Dermis microvascular lymphatic vessel endothelial cell (primary cell): ENCODE measurements at regions not wholly inside any gene's neighbourhood (a gene's known extent, or its start where the extent isn't known, plus 50 kb on each side); places are given as distances from the start of the nearest gene placed in this dataset.

Experiments used
- DNase-seq, 2 donors: peaks; one replicate each; pipeline versions ENCODE4 v3.0.0 to v3.0.0-alpha.2; 2010; ENCODE audit warnings: low read depth in 2 of 2

DNA sequence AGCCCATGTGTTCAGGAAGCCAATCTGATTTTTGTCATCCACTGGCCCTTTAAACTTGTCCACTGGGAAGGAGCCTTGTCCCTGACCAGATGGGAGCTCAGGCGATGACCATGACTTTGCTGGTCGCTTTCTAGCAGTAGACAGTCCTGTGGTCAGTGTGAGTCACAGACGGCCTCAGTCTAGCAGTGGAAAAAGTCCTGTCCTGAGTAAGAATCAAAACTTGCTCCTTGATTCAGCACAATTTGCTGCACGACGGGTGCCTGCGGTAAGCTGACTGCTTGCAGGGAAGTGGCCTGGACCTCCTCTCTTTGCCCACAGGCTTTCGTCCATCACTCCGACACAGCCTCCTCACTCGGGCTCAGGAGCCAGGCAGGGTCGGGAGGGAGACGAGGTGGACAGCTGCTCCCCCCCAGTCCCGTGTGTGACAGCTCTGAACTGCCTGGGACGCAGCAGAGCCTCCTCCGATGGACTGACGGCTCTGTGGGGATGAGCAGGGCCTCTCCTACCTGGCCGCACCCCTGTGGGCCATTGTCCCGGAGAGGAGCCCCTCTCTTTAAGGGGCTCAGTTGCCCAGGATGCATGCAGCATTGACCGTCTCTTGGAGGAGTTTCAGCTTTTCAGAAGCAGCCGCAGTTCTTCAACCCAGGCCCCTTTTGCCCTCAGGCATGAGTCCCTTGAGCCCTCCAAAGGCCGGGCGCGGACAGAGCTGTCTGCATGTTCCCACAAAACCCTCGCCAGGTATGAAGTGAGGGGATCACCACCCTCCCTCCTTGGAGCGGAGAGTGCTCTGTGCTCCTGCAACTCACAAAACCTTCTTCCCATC lies 209.2 kb downstream of the ANKRD60 start:
- DNase-seq = no peak

GRCh38 chr20:58018590-58018989 lies 209.9 kb downstream of the ANKRD60 start:
- DNase-seq = no peak

DNA sequence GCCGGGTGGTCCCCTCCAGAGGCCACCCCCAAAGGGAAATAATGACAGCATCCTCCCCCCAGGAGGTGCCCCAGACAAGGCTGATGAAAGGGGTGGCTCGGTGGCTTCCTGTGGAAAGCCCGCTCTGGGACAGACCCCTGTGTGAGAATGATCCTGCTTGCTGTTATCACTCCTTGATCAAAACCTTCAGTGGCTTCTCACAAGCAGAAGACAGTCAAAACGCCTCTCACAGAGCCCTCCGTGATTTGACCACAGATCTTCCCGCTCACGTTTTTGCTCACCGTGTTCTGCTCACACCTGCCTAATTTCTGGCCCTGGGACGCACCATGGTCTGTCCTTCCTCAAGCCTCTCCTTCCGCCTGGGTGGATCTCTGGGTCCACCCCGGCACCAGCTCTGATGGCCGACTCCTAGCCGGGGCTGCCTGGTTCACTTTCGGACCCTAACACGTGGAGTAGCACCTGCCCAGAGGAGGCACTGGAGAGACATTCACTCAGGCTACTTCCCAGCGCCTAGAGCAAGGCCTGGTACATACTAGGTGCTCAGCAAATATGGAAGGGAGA lies 210.4 kb downstream of the ANKRD60 start:
- no peak for DNase-seq

- DNase-seq = no peak
These were observed 211.1 kb downstream of the ANKRD60 start for GRCh38 chr20:58017231-58017969.

GRCh38 chr20:58016779-58017178 lies 211.7 kb downstream of the ANKRD60 start:
- DNase-seq = no peak

- DNase-seq = no peak
These were observed 213.7 kb downstream of the ANKRD60 start for GRCh38 chr20:58014628-58015315.

DNA sequence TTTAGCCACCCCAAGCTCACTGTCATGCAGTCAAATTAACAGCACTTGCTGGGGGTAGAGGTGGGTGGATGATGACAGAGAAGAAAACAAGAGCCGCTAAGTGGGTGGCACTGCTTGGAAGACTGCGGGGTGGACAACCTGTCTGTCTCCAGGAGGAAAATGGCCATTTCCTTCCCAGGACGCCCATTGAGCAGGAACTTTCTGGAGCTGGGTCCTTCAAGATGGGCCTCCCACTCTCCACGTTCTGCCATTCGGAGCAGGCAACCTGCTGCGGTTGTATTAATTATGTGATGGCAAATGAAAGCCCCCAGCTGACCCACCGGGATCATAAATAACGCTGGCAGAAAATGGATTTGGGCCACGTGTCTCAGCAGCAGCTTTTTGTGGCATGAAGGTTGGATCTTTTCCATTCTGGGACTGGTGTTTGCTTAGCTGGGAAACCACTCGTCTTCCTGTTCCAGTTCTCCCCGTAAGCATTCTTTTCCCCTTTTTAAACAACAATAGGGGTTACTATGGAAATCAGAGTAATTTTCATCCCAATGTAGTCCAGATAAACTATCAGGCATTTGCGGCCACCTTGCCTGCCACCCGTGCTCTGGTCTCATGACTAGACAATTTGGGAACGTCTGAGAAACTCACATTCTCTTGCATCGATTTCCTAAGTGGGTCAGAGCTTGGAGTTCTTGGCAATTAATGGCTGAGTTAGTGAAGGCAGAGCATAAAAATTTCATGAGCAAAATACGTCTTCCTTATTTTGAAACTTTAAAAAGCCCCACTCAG lies 215.5 kb downstream of the ANKRD60 start:
- DNase-seq = peak; percentile 1 to 46

DNA sequence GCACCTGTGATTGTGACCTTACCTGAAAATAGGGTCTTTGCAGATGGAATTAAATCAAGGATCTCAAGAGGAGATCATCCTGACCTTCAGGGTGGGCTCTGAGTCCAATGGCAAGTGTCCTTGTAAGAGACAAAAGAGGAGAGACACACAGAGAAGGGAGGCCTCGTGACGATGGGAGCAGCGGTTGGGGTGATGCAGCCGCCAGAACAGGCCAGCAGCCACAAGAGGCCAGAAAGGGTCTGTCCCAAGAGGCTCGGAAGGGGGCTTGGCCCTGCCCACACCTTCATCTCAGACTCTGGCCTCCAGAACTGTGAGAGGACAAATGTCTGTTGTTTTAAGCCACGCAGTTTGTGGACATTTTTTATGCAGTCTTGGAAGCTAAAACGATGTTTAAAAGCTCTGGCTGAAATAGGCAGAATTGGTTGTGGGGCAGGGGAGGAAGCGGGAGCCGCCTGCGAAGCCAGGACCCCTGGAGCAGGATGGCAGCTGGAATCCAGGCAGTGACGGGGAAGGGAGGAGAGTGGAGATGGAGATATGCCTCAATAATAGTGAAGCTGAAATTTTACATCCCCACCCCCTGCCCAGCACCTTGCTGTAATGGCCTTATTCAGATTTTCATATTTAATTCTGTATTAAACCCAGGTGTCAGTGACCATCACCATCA lies 216.4 kb downstream of the ANKRD60 start:
- no peak for DNase-seq

- no peak for DNase-seq
These were observed 217.1 kb downstream of the ANKRD60 start for GRCh38 chr20:58011106-58011946.

GRCh38 chr20:58010666-58011065 lies 217.8 kb downstream of the ANKRD60 start:
- DNase-seq = no peak

GRCh38 chr20:58010186-58010585 lies 218.3 kb downstream of the ANKRD60 start:
- no peak for DNase-seq

- DNase-seq = no peak
These were observed 219.6 kb downstream of the ANKRD60 start for GRCh38 chr20:58008866-58009265.

DNA sequence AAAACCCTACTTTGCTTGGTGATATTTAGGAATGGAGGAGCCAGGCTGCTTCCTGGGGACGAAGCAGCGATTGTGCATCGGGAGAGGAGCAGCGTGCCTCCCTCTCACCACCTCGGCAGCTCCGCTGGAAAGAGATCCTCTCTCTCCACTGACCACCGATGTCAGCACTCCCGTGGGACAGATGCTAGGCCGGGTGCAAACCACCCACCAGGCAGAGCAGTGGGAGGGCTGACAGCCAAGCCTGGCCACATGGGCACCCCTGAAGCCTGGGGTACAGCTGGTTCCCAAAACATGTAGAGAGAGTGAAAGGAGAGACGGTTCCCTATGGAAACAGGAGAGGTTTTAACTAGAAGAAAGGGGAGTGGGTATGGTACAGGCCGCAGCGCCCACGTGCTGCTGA lies 220.0 kb downstream of the ANKRD60 start:
- no peak for DNase-seq

DNA sequence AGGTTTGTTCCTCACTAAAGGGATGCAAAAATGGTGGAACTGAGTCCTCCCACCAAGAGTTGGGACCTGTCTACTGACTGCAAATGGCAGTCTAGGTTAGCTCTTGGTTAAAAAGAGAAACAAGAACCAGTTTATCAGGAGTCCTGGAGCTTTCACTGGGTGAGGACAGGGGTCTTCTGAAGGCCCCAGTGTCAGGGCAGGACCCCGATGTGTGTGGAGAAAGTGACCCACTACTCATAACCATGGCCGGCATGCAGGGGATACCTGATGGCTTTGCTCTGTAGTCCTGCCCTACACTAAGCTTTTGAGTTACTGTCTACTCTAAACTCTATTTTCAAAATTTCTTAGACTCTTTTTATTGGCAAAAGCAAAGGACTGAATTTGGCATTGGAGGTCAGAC lies 220.5 kb downstream of the ANKRD60 start:
- DNase-seq = no peak

DNA sequence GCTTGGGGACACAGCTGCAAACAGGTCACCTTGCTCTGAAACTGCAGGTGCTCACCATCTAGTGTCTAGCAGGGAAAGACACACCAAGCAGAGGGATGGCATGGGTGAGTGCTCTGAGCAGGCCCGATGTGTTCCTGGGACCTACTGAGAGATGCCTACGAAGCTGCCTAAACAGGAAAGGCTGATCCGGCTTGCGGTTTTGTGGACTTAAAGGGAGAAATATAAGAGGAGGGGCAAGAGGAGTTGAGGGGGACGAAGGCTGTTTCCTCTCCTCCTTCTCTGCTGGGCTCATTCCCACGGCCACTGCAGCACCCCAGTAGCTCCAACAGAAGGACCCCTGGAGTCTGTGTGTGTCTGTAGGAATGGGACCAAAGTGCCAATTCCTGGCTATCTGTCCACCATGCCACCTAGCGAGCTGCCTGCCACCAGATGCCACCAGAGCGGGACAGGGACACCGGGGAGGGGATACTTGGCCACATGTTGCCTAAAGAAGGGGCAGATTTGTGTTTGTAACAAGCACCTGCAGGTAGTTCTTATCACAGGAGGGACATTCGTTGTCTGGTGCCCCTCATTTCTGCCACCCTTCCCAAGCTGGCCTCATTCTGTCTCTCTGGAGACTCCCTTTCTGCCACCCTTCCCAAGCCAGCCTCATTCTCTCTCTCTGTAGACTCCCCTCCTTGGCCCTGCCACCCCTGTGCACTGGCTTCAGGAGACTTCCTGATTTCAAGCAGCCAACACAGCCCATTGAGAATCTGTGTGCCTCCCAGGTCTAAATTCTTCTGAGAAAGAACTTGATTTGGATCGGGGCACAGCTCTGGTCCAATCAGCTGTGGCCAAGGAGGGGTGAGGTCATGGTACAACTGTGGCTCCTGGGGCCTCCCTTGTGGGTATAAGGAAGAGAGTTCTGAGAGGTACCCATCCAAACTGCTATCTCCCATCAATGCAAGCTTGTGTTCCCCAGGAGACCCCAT lies 221.8 kb downstream of the ANKRD60 start:
- no peak for DNase-seq

DNA sequence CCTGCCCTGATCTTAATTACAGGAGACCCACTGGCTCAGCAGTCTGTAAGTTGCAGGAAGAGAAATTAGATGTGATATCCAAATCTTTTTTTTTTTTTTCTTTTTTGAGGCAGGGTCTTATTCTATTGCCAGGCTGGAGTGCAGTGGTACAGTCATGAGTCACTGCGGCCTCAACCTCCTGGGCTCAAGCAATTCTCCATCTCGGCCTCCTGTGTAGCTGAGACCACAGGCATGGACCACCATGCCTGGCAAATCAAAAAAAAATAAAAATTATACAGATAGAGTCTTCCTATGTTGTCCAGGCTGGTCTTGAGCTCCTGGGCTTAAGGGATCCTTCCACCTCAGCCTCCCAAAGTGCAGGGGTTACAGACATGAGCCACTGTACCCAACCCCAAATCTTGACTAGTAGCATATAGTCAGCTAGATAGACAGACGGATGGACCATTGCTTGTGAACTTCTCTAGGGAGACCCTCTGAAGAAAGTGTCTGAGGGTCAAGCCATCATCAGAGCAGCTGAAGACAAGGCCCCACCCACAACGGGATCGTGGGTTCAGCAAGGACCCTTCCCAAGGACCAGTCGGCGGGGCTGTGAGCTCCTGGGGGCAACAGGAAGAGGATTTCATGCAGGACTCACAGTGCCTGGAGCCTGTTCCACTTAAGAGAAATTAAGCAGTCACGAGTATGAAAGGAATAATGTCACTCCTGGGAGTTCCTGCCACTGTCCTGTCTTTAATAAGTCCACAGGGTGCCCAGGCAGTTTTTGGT lies 222.7 kb downstream of the ANKRD60 start:
- DNase-seq = no peak

GRCh38 chr20:58004900-58005299 lies 223.6 kb downstream of the ANKRD60 start:
- DNase-seq = no peak

DNA sequence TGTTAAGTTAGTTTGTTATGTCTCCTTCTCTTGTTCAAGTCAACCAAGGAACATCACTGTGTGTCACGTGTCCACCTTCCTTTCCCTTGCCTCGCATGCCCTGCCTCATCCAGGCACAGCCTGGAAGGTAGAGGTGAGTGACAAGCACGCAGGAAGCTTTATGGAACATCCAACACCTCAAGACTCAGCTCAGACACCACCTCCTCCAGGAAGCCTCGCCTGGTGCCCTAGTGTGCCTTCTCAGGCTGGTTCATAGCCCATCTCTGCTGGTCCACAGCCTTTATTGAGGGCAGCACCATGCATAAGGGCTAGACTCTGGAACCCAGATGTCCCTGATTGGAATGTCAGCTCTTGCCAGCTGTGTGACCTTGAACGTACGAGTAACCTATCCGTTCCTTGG lies 224.3 kb downstream of the ANKRD60 start:
- DNase-seq = no peak
